Endodermal cell (in vitro differentiated cells): ENCODE measurements at regions not wholly inside any gene's neighbourhood (a gene's known extent, or its start where the extent isn't known, plus 50 kb on each side); places are given as distances from the start of the nearest gene placed in this dataset.

Source experiments
- DNase-seq: peaks from one replicate; pipeline ENCODE4 v3.0.0-alpha.2; 2017
- H3K27ac ChIP-seq: 2 replicates; pipeline ENCODE4 v1.5.1; 2013; ENCODE audit warnings: mild to moderate bottlenecking, low read depth, low read length, moderate library complexity
- H3K27me3 ChIP-seq: 2 replicates; pipeline ENCODE4 v1.6.1; 2013; ENCODE audit warnings: mild to moderate bottlenecking, low read length, moderate library complexity; ENCODE audit not compliant: insufficient read depth, control insufficient read depth, poor library complexity, severe bottlenecking
- H3K36me3 ChIP-seq: 2 replicates; pipeline ENCODE4 v1.7.0; 2013; ENCODE audit warnings: mild to moderate bottlenecking, low read length, moderate library complexity; ENCODE audit not compliant: control insufficient read depth, insufficient read depth
- H3K4me1 ChIP-seq: one replicate; pipeline ENCODE4 v1.7.0; 2013; ENCODE audit warnings: low read length; ENCODE audit not compliant: control insufficient read depth, insufficient read depth
- H3K4me3 ChIP-seq: 2 replicates; pipeline ENCODE4 v1.5.1; 2013; ENCODE audit warnings: mild to moderate bottlenecking, low read length, moderate library complexity
- H3K9ac ChIP-seq: 2 replicates; pipeline ENCODE4 v1.6.1; 2013; ENCODE audit warnings: mild to moderate bottlenecking, low read length, moderate library complexity; ENCODE audit not compliant: poor library complexity, severe bottlenecking; ENCODE audit errors: extremely low read depth
- H3K9me3 ChIP-seq: 2 replicates; pipeline ENCODE4 v1.6.1; 2013; ENCODE audit warnings: mild to moderate bottlenecking, low read length, moderate library complexity; ENCODE audit not compliant: control insufficient read depth
- H3K27ac Mint-ChIP-seq: 2 replicates; pipeline ENCODE4 v1.8.0; 2020; ENCODE audit warnings: mixed read lengths
- H3K27me3 Mint-ChIP-seq: 2 replicates; pipeline ENCODE4 v1.8.0; 2021; ENCODE audit warnings: mild to moderate bottlenecking, mixed read lengths; ENCODE audit not compliant: insufficient read depth
- H3K36me3 Mint-ChIP-seq: 2 replicates; pipeline ENCODE4 v1.8.0; 2020; ENCODE audit warnings: low read depth, mixed read lengths
- H3K4me1 Mint-ChIP-seq: 2 replicates; pipeline ENCODE4 v1.8.0; 2020; ENCODE audit warnings: mixed read lengths
- H3K4me3 Mint-ChIP-seq: 2 replicates; pipeline ENCODE4 v1.8.0; 2020; ENCODE audit warnings: mild to moderate bottlenecking, moderate library complexity, mixed read lengths
- H3K9me3 Mint-ChIP-seq: 2 replicates; pipeline ENCODE4 v1.8.0; 2020; ENCODE audit warnings: mild to moderate bottlenecking, mixed read lengths
- WGBS, 2 experiments: methylation state at CpG; one replicate each; pipeline versions ENCODE4 v1.1.5 to v1.1.7; 2013; ENCODE audit warnings: missing lambda C conversion rate in 2 of 2, mixed read lengths in 1 of 2; ENCODE audit not compliant: insufficient coverage in 1 of 2, insufficient read length in 1 of 2; 5-methylcytosine and 5-hydroxymethylcytosine counted together
- TF ChIP-seq, protein P1 (sequence below): fragments of 200-600 bp; sonication (generic); conservative IDR thresholded peaks from 2 replicates; pipeline ENCODE4 v1.5.0; 2021; ENCODE audit warnings: antibody characterized with exemption, mild to moderate bottlenecking

DNA sequence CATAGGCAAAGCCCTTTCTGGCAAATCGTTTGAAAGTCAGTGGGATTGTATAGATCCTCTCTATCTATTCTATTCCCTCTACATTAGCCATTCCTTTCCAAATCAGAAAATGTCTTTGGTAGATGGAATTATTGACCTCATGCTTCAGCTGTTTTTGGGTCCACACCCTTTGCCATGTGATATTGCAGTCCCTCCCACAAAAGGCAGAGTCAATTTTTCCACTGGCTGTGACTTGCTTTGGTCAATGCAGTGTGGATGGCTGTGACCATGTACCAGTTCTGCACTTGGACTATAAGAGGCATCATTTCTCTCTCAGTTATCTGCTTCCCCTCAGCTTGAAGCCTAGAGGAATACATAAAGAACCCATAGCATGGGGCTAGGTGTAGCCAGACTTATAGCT, 332.9 kb downstream of the PTEN start:
- DNase-seq: no peak
- Histone ChIP-seq H3K27me3 (peaks cover 5% of the 10 kb centered on the region), H3K27ac (no peak overlapping the region), H3K9ac (no peak overlapping the region), H3K4me3 (no peak overlapping the region), H3K9me3 (peaks cover 7% of the 10 kb centered on the region), H3K4me1 (peaks cover 14% of the 10 kb centered on the region), H3K36me3 (no peaks in the 10 kb centered on the region)
- H3K4me1 Mint-ChIP-seq: peaks cover 9% of the 10 kb centered on the region
- TF ChIP-seq, protein P1, sequence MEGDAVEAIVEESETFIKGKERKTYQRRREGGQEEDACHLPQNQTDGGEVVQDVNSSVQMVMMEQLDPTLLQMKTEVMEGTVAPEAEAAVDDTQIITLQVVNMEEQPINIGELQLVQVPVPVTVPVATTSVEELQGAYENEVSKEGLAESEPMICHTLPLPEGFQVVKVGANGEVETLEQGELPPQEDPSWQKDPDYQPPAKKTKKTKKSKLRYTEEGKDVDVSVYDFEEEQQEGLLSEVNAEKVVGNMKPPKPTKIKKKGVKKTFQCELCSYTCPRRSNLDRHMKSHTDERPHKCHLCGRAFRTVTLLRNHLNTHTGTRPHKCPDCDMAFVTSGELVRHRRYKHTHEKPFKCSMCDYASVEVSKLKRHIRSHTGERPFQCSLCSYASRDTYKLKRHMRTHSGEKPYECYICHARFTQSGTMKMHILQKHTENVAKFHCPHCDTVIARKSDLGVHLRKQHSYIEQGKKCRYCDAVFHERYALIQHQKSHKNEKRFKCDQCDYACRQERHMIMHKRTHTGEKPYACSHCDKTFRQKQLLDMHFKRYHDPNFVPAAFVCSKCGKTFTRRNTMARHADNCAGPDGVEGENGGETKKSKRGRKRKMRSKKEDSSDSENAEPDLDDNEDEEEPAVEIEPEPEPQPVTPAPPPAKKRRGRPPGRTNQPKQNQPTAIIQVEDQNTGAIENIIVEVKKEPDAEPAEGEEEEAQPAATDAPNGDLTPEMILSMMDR: no peak
- no peak overlapping the region for H3K27ac Mint-ChIP-seq
- no peaks in the 10 kb centered on the region for H3K36me3 Mint-ChIP-seq
- no CpG with 5 or more reads among the region's 1 CpG for WGBS, 2 experiments
- no peaks in the 10 kb centered on the region for H3K9me3 Mint-ChIP-seq
- H3K27me3 Mint-ChIP-seq: no peaks in the 10 kb centered on the region
- H3K4me3 Mint-ChIP-seq: no peak overlapping the region

DNA sequence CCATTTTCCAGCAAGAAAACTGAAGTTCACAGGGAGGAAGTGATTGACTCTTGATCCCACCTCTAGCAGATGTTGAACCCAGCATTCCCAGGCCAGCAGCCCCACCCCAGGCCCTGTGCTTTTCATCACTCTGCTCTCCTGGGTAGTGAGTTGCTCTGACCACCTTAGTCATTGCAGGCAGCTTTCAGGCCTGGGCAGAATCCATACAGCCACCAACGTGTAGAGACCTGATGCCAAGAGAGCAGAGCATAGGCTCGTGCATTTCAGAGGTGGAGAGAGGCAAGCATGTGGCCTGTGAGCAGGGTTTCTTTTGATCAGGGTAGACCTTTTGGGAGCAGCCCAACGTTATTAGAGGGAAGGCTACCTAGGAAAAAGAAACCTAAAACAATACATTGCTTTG, 334.6 kb downstream of the PTEN start:
- Histone ChIP-seq H3K9ac (no peak overlapping the region), H3K4me1 (peaks cover 15% of the 10 kb centered on the region), H3K36me3 (no peaks in the 10 kb centered on the region), H3K4me3 (no peak overlapping the region), H3K27me3 (peaks cover under 1% of the 10 kb centered on the region), H3K27ac (no peak overlapping the region), H3K9me3 (peaks cover 7% of the 10 kb centered on the region)
- Mint-ChIP-seq H3K36me3 (no peaks in the 10 kb centered on the region), H3K4me3 (no peak overlapping the region), H3K9me3 (no peaks in the 10 kb centered on the region), H3K4me1 (peaks cover 10% of the 10 kb centered on the region), H3K27ac (no peak overlapping the region), H3K27me3 (no peaks in the 10 kb centered on the region)
- no peak for DNase-seq
- TF ChIP-seq, protein P1: no peak
- 92 to 94% methylated on average over 3 of the region's 3 CpGs for WGBS, 2 experiments

DNA sequence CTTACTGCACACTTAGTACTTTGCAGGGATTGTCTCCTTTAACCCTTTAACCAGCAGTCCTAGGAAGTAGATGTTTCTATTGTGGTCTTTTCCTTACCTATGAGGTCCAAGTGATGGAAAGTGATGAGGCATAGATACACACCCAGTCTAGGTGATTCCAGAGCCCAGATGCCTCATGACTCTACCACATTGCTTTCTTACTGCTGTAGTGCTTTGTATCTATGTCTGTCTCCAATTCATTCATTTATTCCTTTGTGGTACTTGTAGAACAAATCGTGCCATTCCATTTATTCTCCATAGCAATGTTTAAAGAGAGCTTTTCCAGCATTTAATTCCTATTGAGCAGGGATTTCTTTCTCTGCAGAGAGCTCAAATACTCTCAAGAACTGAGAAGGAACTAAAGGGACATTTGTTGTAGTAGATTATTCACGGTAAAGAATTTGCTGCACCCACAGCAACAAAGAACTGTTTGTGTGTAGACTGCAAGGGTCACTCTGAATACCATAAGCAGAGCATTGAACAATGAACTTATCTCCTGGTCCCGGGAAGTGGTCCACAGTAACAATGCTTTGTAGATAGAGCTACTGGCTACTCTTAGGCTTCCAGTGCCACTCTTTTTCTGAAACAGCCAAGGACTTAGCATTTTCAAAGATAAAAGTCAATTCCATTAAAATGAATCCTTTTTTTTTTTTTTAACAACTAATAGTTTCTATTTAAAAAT, 337.0 kb downstream of the PTEN start:
- Mint-ChIP-seq H3K4me3 (no peak overlapping the region), H3K9me3 (no peaks in the 10 kb centered on the region), H3K27ac (no peak overlapping the region), H3K4me1 (peaks cover 10% of the 10 kb centered on the region), H3K36me3 (no peaks in the 10 kb centered on the region), H3K27me3 (no peaks in the 10 kb centered on the region)
- H3K4me1 ChIP-seq: peaks cover 15% of the 10 kb centered on the region
- H3K36me3 ChIP-seq: no peaks in the 10 kb centered on the region
- TF ChIP-seq, protein P1: no peak
- H3K27ac ChIP-seq: peak overlapping the region; percentile 74
- no peak overlapping the region for H3K9ac ChIP-seq
- DNase-seq: no peak
- peaks cover under 1% of the 10 kb centered on the region for H3K27me3 ChIP-seq
- WGBS, 2 experiments: 45 to 55% methylated on average over 2 to 3 of the region's 3 CpGs
- peaks cover 7% of the 10 kb centered on the region for H3K9me3 ChIP-seq
- H3K4me3 ChIP-seq: peak overlapping the region; percentile 59
